ENCODE measurements at regions not wholly inside any gene's neighbourhood (a gene's known extent, or its start where the extent isn't known, plus 50 kb on each side); places are given as distances from the start of the nearest gene placed in this dataset.
A peak's percentile ranks its signal among the peaks of the same experiment; 100 is the strongest.
"Not testable (repeated sequence)": the region's sequence is repeated elsewhere in the genome, so short reads cannot be mapped to it uniquely, and the experiment has no call there.

- DNase-seq = no peak
Measured at GRCh38 chr11:37972691-37973090, 1374.7 kb upstream of the RAG2 start.

- not testable (repeated sequence) for DNase-seq
Measured at GRCh38 chr11:37969336-37969735, 1371.3 kb upstream of the RAG2 start.

GRCh38 chr11:37968148-37968547, 1370.1 kb upstream of the RAG2 start:
- no peak for DNase-seq

GRCh38 chr11:37967635-37968034, 1369.6 kb upstream of the RAG2 start:
- peak; percentile 13 for DNase-seq

GRCh38 chr11:37963440-37963839, 1365.4 kb upstream of the RAG2 start:
- peak; percentile 85 for DNase-seq

- DNase-seq = no peak
Measured at GRCh38 chr11:37957717-37958116, 1359.7 kb upstream of the RAG2 start.

- no peak for DNase-seq
Measured at GRCh38 chr11:37951996-37952395, 1354.0 kb upstream of the RAG2 start.

- no peak for DNase-seq
Measured at GRCh38 chr11:37948258-37948657, 1350.2 kb upstream of the RAG2 start.

- DNase-seq = no peak
Measured at GRCh38 chr11:37947821-37948220, 1349.8 kb upstream of the RAG2 start.

- DNase-seq = peak; percentile 54
Measured at GRCh38 chr11:37946155-37946766, 1348.2 kb upstream of the RAG2 start.

- DNase-seq = no peak
Measured at GRCh38 chr11:37942081-37942480, 1344.0 kb upstream of the RAG2 start.

- DNase-seq = no peak
Measured at GRCh38 chr11:37929100-37929653, 1331.1 kb upstream of the RAG2 start.

GRCh38 chr11:37926772-37927171, 1328.7 kb upstream of the RAG2 start:
- no peak for DNase-seq

- no peak for DNase-seq
Measured at GRCh38 chr11:37916331-37916730, 1318.3 kb upstream of the RAG2 start.

- DNase-seq = peak; percentile 64
Measured at GRCh38 chr11:37914859-37915258, 1316.8 kb upstream of the RAG2 start.

- no peak for DNase-seq
Measured at GRCh38 chr11:37908219-37908548, 1310.1 kb upstream of the RAG2 start.

GRCh38 chr11:37907436-37908218, 1309.6 kb upstream of the RAG2 start:
- no peak for DNase-seq

GRCh38 chr11:37905707-37906417, 1307.8 kb upstream of the RAG2 start:
- peak; percentile 24 for DNase-seq

GRCh38 chr11:37896016-37896415, 1298.0 kb upstream of the RAG2 start:
- DNase-seq = no peak

GRCh38 chr11:37881741-37882140, 1283.7 kb upstream of the RAG2 start:
- no peak for DNase-seq

GRCh38 chr11:37861671-37862070, 1263.6 kb upstream of the RAG2 start:
- DNase-seq = peak; percentile 87

GRCh38 chr11:37858806-37859537, 1260.9 kb upstream of the RAG2 start:
- peak; percentile 16 for DNase-seq

GRCh38 chr11:37858398-37858797, 1260.4 kb upstream of the RAG2 start:
- peak; percentile 7 for DNase-seq
